ENCODE measurements at regions not wholly inside any gene's neighbourhood (a gene's known extent, or its start where the extent isn't known, plus 50 kb on each side); places are given as distances from the start of the nearest gene placed in this dataset.

DNA sequence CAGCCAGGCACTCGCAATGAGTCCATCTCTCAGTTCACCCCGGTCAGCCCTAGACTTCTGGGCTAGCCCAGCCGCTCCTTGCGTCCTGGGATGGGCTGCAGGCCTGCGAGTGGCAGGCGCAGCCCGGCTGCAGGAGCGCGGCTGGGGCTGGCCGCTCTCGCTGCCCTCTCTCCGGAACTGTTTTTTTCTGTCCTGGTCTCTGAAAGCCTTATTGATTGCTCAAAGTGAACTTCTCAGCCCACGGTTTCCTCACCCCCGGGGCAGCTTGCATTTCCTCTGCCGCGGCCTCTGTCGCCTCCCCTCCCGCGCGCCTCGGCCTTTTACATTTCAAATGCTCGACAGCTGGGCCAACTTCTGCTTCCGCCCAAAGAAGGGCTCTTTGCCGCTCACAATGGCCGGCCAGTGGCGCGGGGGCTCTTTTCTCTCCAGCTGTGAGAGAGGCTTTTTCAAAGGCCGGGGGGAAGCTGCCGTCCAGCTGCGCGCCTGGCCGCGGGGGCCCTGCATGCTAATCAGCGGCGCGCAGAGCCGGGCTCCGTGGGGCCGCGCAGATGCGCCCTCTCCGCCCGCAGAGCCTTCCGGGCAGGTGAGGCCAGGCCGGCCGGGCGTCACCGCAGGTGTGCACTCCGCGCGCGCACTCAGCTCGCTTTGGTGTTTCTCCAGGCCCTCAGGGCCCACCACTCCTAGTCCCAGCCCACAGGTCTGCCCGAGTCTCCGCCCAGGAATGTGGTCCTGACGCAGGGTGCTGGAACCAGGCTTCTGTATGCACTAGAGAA is 513.8 kb downstream of the RNF144A start:
- TF ChIP-seq, protein P1, sequence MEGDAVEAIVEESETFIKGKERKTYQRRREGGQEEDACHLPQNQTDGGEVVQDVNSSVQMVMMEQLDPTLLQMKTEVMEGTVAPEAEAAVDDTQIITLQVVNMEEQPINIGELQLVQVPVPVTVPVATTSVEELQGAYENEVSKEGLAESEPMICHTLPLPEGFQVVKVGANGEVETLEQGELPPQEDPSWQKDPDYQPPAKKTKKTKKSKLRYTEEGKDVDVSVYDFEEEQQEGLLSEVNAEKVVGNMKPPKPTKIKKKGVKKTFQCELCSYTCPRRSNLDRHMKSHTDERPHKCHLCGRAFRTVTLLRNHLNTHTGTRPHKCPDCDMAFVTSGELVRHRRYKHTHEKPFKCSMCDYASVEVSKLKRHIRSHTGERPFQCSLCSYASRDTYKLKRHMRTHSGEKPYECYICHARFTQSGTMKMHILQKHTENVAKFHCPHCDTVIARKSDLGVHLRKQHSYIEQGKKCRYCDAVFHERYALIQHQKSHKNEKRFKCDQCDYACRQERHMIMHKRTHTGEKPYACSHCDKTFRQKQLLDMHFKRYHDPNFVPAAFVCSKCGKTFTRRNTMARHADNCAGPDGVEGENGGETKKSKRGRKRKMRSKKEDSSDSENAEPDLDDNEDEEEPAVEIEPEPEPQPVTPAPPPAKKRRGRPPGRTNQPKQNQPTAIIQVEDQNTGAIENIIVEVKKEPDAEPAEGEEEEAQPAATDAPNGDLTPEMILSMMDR (IDR thresholded peaks at IDR 0.05): no peak
- no peak for DNase-seq

DNA sequence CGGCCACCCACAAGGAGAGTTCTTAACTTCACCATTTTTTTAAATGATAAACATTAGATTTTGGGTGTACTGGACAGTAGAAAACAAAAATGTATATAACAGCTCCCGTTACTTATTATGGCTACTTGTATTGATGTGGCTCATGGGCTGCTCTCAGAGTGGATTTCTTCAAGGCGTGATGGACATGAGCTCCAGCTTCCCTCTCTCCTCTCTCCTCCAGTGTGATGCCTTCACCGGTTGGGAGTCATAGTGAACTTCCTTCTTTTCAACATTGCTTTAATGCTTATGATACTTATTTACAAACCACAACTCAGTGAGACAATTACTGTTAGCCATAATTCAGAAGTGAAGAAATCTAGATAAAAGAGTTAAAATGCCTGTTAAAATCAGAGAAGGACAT is 515.2 kb downstream of the RNF144A start:
- DNase-seq: no peak
- no peaks in the 10 kb centered on the region for H3K9me3 Mint-ChIP-seq
- H3K36me3 Mint-ChIP-seq (ENCODE audit: low read depth): no peaks in the 10 kb centered on the region
- TF ChIP-seq, protein P1 (IDR thresholded peaks at IDR 0.05): no peak
- H3K27me3 Mint-ChIP-seq (ENCODE audit: insufficient read depth): peaks cover 4% of the 10 kb centered on the region; the same call in 1 of the 2 replicates
- no peaks in the 10 kb centered on the region for H3K4me1 Mint-ChIP-seq (ENCODE audit: low read depth)
- H3K27ac Mint-ChIP-seq: no peak overlapping the region
- H3K4me3 Mint-ChIP-seq: no peak overlapping the region

More for the DNA sequence above, 513.8 kb downstream of the RNF144A start:
- Mint-ChIP-seq H3K4me3 (no peak overlapping the region), H3K27ac (no peak overlapping the region), H3K4me1 (ENCODE audit: low read depth) (no peaks in the 10 kb centered on the region), H3K36me3 (ENCODE audit: low read depth) (no peaks in the 10 kb centered on the region), H3K9me3 (no peaks in the 10 kb centered on the region), H3K27me3 (ENCODE audit: insufficient read depth) (peaks cover 4% of the 10 kb centered on the region; the same call in 1 of the 2 replicates)

DNA sequence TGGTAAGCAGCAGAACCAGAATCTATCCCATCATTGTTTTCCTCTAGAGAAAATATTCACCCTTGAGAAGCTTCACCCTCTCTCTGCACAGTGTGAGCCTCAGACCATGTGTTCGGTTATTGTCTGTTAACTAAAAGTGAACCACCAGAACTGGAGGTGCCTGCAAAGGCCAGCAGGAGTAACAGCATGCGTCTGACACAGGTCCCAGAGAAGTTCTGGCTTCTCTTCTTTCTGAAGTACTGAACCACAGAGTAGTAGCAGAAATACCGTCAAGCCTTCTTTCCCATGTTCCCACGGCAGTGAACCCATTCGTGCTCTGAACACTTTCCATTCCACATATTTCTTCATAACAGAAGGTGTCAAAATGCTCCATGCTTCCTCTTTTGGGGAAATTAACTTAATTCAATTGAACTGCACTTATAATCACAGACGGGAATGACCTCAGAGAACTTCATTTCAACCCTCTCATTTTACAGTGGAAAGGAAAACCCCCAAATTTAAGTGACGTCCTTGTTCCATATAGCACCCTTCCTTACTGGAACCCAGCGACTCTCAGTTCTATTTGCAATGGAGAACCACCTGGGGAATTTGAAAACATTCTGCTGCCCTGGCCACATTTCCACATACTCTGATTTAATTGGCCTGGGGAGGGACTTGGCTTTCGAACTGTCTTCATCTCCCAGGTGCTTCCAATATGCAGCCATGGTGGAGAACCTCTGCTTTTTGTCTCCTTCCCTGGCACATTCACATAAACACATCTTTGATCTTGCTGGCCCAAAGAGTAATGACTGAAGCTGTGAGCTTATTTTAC is 519.1 kb downstream of the RNF144A start:
- Mint-ChIP-seq H3K27ac (no peak overlapping the region), H3K4me3 (no peak overlapping the region)

DNA sequence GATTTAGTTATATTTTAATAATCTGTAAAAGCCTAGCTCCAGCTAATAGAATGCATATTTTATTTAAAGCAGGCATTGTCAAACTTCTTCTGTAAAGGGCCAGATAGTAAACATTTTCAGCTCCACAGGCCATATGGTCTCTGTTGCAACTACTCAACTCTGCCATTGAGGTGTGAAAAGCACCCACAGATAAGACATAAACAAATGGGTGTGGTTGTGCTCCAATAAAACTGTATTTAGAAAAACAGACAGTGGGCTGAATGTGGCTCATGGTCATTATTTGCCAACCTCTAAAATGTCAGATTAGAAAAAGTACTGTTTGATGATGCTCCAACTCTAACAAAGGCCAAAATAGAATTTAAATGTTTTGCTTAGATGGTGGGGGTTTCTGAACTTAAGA is 519.9 kb downstream of the RNF144A start:
- H3K9me3 Mint-ChIP-seq: peaks cover 4% of the 10 kb centered on the region; the same call in 1 of the 2 replicates
- H3K27me3 Mint-ChIP-seq (ENCODE audit: insufficient read depth): no peaks in the 10 kb centered on the region; the same call in 1 of the 2 replicates
- no peaks in the 10 kb centered on the region for H3K4me1 Mint-ChIP-seq (ENCODE audit: low read depth)
- DNase-seq: no peak
- H3K36me3 Mint-ChIP-seq (ENCODE audit: low read depth): no peaks in the 10 kb centered on the region
- no peak overlapping the region for H3K4me3 Mint-ChIP-seq
- TF ChIP-seq, protein P1 (IDR thresholded peaks at IDR 0.05): no peak
- no peak overlapping the region for H3K27ac Mint-ChIP-seq

More for the DNA sequence above, 519.1 kb downstream of the RNF144A start:
- H3K27me3 Mint-ChIP-seq (ENCODE audit: insufficient read depth): no peaks in the 10 kb centered on the region; the same call in 1 of the 2 replicates
- H3K36me3 Mint-ChIP-seq (ENCODE audit: low read depth): no peaks in the 10 kb centered on the region
- no peaks in the 10 kb centered on the region for H3K4me1 Mint-ChIP-seq (ENCODE audit: low read depth)
- no peak for DNase-seq
- TF ChIP-seq, protein P1 (IDR thresholded peaks at IDR 0.05): no peak
- peaks cover 4% of the 10 kb centered on the region; the same call in 1 of the 2 replicates for H3K9me3 Mint-ChIP-seq

DNA sequence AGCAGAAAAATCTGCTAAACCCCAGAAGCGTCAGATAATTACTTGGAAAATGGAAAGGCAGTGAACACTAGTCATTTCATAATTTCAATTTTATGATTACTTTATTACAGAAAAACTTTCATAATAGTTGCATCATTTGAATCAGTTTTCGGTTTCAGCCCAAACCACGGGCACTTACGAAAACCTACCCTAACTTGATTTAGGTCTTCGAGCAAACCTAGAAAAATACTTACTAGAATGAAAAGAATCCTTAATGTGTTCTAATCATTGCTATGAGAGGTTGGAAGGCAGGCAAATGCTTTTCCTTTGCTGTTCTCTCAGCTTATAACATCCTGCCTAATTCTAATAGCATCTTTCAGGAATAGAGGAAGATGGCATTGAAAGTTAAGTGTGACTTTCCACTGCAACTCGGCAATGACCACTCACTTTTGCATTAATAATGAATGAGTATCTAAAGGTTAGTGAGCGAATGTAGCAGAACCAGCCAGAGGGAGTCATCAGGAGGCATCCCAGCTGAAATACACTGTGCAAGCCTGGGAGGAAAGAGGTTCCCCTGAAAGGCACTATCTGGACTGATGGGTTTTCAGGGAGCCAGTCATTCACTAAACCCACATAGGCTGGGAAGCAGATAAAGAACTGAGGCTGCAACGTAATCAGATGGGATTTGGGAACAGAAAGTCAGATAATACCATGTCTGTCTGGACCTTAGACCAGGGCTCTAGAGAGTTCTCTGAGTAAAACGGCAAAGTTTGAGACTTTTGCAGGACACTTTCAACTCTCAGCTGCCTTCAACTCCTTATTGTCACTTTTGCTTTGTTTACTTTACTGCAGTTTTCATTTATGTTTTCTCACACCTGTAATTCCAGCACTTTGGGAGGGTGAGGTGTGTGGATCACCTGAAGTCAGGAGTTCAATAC is 520.8 kb downstream of the RNF144A start:
- no peaks in the 10 kb centered on the region for H3K4me1 Mint-ChIP-seq (ENCODE audit: low read depth)
- no peaks in the 10 kb centered on the region for H3K36me3 Mint-ChIP-seq (ENCODE audit: low read depth)
- H3K9me3 Mint-ChIP-seq: peaks cover 4% of the 10 kb centered on the region; the same call in 1 of the 2 replicates
- no peak for DNase-seq
- H3K4me3 Mint-ChIP-seq: no peak overlapping the region
- H3K27me3 Mint-ChIP-seq (ENCODE audit: insufficient read depth): no peaks in the 10 kb centered on the region; the same call in 1 of the 2 replicates
- TF ChIP-seq, protein P1 (IDR thresholded peaks at IDR 0.05): no peak
- no peak overlapping the region for H3K27ac Mint-ChIP-seq

Data from HFFc6 (cell line).